Thyroid gland (tissue), 4 donors: ENCODE measurements at regions not wholly inside any gene's neighbourhood (a gene's known extent, or its start where the extent isn't known, plus 50 kb on each side); places are given as distances from the start of the nearest gene placed in this dataset.

Source experiments
- DNase-seq, 2 donors: peaks; one replicate each; pipeline ENCODE4 v3.0.0-alpha.2; 2019
- H3K27ac ChIP-seq, 3 donors: fragments of 200-600 bp; sonication (generic); 1 replicate in 2 of 3; 2 replicates in 1 of 3; pipeline ENCODE4 v1.5.1; 2016 to 2019; ENCODE audit warnings: mild to moderate bottlenecking in 1 of 3, moderate library complexity in 1 of 3
- H3K27me3 ChIP-seq: fragments of 200-600 bp; sonication (generic); one replicate; pipeline ENCODE4 v1.5.1; 2019
- H3K36me3 ChIP-seq, 2 donors: fragments of 200-600 bp; sonication (generic); one replicate each; pipeline ENCODE4 v1.5.1; 2016 to 2019
- H3K4me1 ChIP-seq, 2 donors: fragments of 200-600 bp; sonication (generic); one replicate each; pipeline ENCODE4 v1.5.1; 2017 to 2019
- H3K4me3 ChIP-seq, 3 donors: fragments of 200-600 bp; sonication (generic); replicated peaks in 1 of 3; 1 replicate in 2 of 3; 2 replicates in 1 of 3; pipeline ENCODE4 v1.5.1; 2016; ENCODE audit warnings: mild to moderate bottlenecking in 1 of 3
- H3K9me3 ChIP-seq: fragments of 200-600 bp; sonication (generic); one replicate; pipeline ENCODE4 v1.5.1; 2017
- CTCF ChIP-seq, 6 experiments: fragments of 200-600 bp in 3 of 6; fragments of 450-650 bp in 3 of 6; sonication (generic) in 3 of 6; IDR thresholded peaks; one replicate each; pipeline ENCODE4 v1.5.1; 2016 to 2019; ENCODE audit warnings: antibody characterized with exemption in 6 of 6, mild to moderate bottlenecking in 2 of 6, inconsistent platforms in 1 of 6, moderate library complexity in 1 of 6
- POLR2A ChIP-seq, 2 donors: fragments of 450-650 bp; IDR thresholded peaks; one replicate each; pipeline ENCODE4 v1.6.1; 2017; ENCODE audit warnings: antibody characterized with exemption in 2 of 2, mild to moderate bottlenecking in 2 of 2, moderate library complexity in 1 of 2
- WGBS, 2 donors: methylation state at CpG; one replicate each; pipeline ENCODE4 v1.1.5; 2017; 5-methylcytosine and 5-hydroxymethylcytosine counted together
- intact Hi-C: fragments of 100-400 bp; cut with DNase I; formaldehyde crosslinking; loops from one replicate; pipeline ENCODE4 v1.15.1; 2023

- Histone ChIP-seq H3K4me3 (no peak overlapping the region), H3K27me3 (no peaks in the 10 kb centered on the region), H3K36me3 (no peaks in the 10 kb centered on the region), H3K4me1 (no peaks in the 10 kb centered on the region), H3K27ac (no peak overlapping the region), H3K9me3 (no peaks in the 10 kb centered on the region)
- intact Hi-C loops: no loop called here
- TF ChIP-seq CTCF (IDR thresholded peaks at IDR 0.05) (no peak), POLR2A (IDR thresholded peaks at IDR 0.05) (no peak)
- WGBS, 2 donors: 86 to 89% methylated on average over 4 of the region's 4 CpGs
- DNase-seq: no peak
Measured at GRCh38 chr5:88119535-88120125, 149.0 kb downstream of the TMEM161B start.

- Histone ChIP-seq H3K27ac (no peak overlapping the region), H3K9me3 (no peaks in the 10 kb centered on the region), H3K36me3 (no peaks in the 10 kb centered on the region), H3K27me3 (no peaks in the 10 kb centered on the region), H3K4me3 (no peak overlapping the region), H3K4me1 (no peaks in the 10 kb centered on the region)
- DNase-seq: no peak
- intact Hi-C loops: no loop called here
- 42 to 62% methylated on average over 2 of the region's 2 CpGs for WGBS, 2 donors
- TF ChIP-seq POLR2A (IDR thresholded peaks at IDR 0.05) (no peak), CTCF (IDR thresholded peaks at IDR 0.05) (no peak)
Measured at GRCh38 chr5:88118179-88118578, 150.5 kb downstream of the TMEM161B start.

DNA sequence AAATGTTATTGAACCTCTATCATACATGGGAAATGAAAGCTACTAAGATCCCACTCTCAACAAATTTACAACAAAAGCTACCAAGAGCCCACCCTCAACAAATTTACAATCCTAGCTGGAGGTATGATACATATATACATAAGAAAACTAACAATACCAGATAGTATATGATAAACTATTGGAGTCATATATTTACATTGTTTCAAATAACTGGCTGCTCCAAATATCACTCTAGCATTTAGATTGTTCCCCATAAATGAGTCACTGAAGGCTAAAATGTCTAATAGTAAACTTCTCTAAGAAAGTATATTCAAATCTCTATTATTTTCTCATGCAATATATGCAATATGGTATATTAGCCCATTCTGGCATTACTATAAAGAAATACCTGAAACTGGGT lies 151.1 kb downstream of the TMEM161B start:
- TF ChIP-seq POLR2A (IDR thresholded peaks at IDR 0.05): no peak
- TF ChIP-seq CTCF (IDR thresholded peaks at IDR 0.05): no peak

DNA sequence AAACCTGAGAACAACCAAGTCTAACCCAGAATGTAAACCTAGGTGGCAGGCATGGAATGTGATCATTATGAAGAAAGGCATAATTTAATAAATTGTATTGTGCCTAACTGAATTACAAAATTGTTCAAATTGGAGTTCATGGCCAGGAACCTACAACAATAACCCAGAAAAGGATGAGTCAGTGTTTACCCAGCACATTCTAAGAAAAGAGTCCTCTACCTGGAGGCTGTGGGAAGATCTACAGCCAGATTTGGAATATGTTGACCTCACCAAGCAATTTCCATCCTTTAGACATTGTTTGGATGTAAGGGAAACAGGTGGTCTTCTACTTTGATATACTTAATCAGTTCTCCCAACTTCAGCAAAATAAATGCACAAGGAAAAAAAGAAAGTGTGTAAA lies 152.2 kb downstream of the TMEM161B start:
- no peak for DNase-seq
- Histone ChIP-seq H3K9me3 (no peaks in the 10 kb centered on the region), H3K4me1 (no peaks in the 10 kb centered on the region), H3K27me3 (no peaks in the 10 kb centered on the region), H3K4me3 (no peak overlapping the region), H3K36me3 (no peaks in the 10 kb centered on the region), H3K27ac (no peak overlapping the region)
- TF ChIP-seq CTCF (IDR thresholded peaks at IDR 0.05) (no peak), POLR2A (IDR thresholded peaks at IDR 0.05) (no peak)
- intact Hi-C loops: no loop called here

More for the DNA sequence above, 151.1 kb downstream of the TMEM161B start:
- intact Hi-C loops: no loop called here
- H3K4me3 ChIP-seq: no peak overlapping the region
- H3K4me1 ChIP-seq: no peaks in the 10 kb centered on the region
- H3K27me3 ChIP-seq: no peaks in the 10 kb centered on the region
- no peaks in the 10 kb centered on the region for H3K9me3 ChIP-seq
- no peaks in the 10 kb centered on the region for H3K36me3 ChIP-seq
- H3K27ac ChIP-seq: no peak overlapping the region
- DNase-seq: no peak

DNA sequence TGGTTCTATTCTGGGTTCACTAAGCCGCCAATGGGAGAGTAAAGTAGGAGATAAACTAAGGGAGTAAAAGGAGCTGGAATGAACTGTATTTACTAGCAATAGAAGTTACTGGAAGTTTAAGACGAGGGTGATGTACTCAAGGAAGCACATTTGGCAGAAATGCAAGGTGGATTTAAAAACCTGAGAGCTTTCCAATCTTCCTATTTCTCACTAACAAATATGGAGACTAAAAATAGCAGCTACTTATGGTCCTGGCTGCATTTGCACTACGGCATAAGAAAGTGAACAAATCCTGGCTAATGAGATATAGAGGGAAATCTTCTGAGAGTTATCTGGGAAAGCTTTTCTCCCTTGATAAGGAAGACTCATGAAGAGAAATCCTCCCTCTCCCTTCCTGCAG lies 153.4 kb downstream of the TMEM161B start:
- Histone ChIP-seq H3K9me3 (no peaks in the 10 kb centered on the region), H3K36me3 (no peaks in the 10 kb centered on the region), H3K4me3 (no peak overlapping the region), H3K27me3 (no peaks in the 10 kb centered on the region), H3K27ac (no peak overlapping the region), H3K4me1 (no peaks in the 10 kb centered on the region)
- no peak for DNase-seq
- TF ChIP-seq POLR2A (IDR thresholded peaks at IDR 0.05) (no peak), CTCF (IDR thresholded peaks at IDR 0.05) (no peak)
- WGBS, 2 donors: 70 to 74% methylated on average over 3 of the region's 3 CpGs
- intact Hi-C loops: no loop called here
